ENCODE measurements at regions not wholly inside any gene's neighbourhood (a gene's known extent, or its start where the extent isn't known, plus 50 kb on each side); places are given as distances from the start of the nearest gene placed in this dataset.

GRCh38 chr17:36835036-36835435 is 102.2 kb upstream of the LHX1 start:
- Histone ChIP-seq H3K36me3 (ENCODE audit: low read depth) (no peaks in the 10 kb centered on the region), H3K9me3 (no peaks in the 10 kb centered on the region), H3K4me3 (no peak overlapping the region), H3K4me1 (ENCODE audit: low read depth) (no peaks in the 10 kb centered on the region)
- TF ChIP-seq, protein P1, sequence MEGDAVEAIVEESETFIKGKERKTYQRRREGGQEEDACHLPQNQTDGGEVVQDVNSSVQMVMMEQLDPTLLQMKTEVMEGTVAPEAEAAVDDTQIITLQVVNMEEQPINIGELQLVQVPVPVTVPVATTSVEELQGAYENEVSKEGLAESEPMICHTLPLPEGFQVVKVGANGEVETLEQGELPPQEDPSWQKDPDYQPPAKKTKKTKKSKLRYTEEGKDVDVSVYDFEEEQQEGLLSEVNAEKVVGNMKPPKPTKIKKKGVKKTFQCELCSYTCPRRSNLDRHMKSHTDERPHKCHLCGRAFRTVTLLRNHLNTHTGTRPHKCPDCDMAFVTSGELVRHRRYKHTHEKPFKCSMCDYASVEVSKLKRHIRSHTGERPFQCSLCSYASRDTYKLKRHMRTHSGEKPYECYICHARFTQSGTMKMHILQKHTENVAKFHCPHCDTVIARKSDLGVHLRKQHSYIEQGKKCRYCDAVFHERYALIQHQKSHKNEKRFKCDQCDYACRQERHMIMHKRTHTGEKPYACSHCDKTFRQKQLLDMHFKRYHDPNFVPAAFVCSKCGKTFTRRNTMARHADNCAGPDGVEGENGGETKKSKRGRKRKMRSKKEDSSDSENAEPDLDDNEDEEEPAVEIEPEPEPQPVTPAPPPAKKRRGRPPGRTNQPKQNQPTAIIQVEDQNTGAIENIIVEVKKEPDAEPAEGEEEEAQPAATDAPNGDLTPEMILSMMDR (IDR thresholded peaks at IDR 0.05): no peak
- DNase-seq: no peak
- no peak for ATAC-seq
- intact Hi-C loops (cut with DNase I, micrococcal nuclease): no loop called here

DNA sequence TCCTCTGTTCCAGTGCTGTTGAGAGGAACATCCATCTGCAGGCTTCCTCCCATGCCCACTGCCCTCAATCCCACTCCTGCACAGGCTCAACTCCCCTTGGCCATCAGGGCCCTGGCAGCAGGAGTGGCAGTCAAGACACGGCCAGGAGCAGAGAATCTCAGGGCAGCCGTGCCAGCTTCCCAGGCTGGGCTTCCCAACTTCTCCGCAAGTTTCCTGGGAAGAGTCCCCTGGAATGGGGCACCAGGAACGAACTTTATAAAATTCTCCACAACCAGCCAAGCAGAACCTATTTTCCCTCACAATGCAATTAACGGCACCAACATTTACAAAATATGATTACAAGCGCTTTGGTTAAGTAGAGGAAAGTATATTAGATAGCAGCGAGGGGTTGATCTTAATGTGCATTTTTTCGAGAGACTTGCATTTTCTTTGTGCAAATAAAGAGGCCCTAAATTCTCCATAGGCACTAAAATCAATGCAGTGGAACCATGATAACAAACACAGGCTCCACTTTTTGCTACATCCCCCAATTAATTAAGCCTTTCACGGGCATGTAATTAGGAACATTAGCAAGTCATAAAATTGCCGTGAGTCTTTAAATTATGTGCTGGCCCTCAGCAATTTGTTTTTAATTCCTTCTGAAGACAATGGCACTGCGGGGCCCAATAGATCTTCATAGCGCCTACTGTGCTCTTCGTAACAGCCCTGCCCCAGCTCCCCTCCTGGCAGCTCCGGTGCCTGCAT is 99.9 kb upstream of the LHX1 start:
- TF ChIP-seq, protein P1 (IDR thresholded peaks at IDR 0.05): no peak
- DNase-seq: no peak
- ATAC-seq: no peak
- no peaks in the 10 kb centered on the region for H3K36me3 ChIP-seq (ENCODE audit: low read depth)
- no peak overlapping the region for H3K4me3 ChIP-seq
- intact Hi-C loops (cut with DNase I, micrococcal nuclease): no loop called here
- no peaks in the 10 kb centered on the region for H3K4me1 ChIP-seq (ENCODE audit: low read depth)
- no peaks in the 10 kb centered on the region for H3K9me3 ChIP-seq

- Histone ChIP-seq H3K4me1 (ENCODE audit: low read depth) (no peaks in the 10 kb centered on the region), H3K9me3 (no peaks in the 10 kb centered on the region), H3K36me3 (ENCODE audit: low read depth) (no peaks in the 10 kb centered on the region), H3K4me3 (no peak overlapping the region)
- TF ChIP-seq, protein P1 (IDR thresholded peaks at IDR 0.05): no peak
- DNase-seq: no peak
- no peak for ATAC-seq
- intact Hi-C loops (cut with DNase I, micrococcal nuclease): no loop called here
Observed at GRCh38 chr17:36837939-36838272, 99.4 kb upstream of the LHX1 start.

DNA sequence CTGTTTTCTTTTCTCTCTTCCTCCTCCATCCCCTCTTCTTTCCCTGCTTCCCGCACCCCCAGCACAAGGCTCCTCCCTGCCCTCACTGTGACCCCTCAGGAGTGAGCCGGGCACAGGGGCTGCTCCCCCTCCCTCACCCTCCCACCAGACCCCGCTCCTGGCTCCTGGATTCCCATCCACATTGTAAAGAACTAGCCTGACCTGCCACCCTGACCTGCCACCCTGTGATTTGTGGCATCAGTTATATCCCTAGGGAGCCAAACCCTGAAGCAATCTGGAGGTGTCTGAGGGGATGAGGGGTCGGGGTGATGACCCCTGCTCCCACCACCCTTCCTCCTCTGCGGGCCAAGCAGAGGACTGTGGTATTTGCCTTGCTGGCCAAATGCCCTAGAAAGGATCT is 98.0 kb upstream of the LHX1 start:
- Histone ChIP-seq H3K4me3 (no peak overlapping the region), H3K9me3 (no peaks in the 10 kb centered on the region), H3K36me3 (ENCODE audit: low read depth) (no peaks in the 10 kb centered on the region), H3K4me1 (ENCODE audit: low read depth) (no peaks in the 10 kb centered on the region)
- no peak for ATAC-seq
- intact Hi-C loops (cut with DNase I, micrococcal nuclease): no loop called here
- TF ChIP-seq, protein P1 (IDR thresholded peaks at IDR 0.05): no peak
- no peak for DNase-seq

GRCh38 chr17:36840796-36841195 is 96.5 kb upstream of the LHX1 start:
- H3K4me3 ChIP-seq: no peak overlapping the region
- H3K36me3 ChIP-seq (ENCODE audit: low read depth): no peaks in the 10 kb centered on the region
- DNase-seq (no peak), ATAC-seq (no peak)
- TF ChIP-seq, protein P1 (IDR thresholded peaks at IDR 0.05): no peak
- H3K9me3 ChIP-seq: no peaks in the 10 kb centered on the region
- intact Hi-C loops (cut with DNase I, micrococcal nuclease): no loop called here
- no peaks in the 10 kb centered on the region for H3K4me1 ChIP-seq (ENCODE audit: low read depth)
